Transverse colon (tissue), 3 donors: ENCODE measurements at regions not wholly inside any gene's neighbourhood (a gene's known extent, or its start where the extent isn't known, plus 50 kb on each side); places are given as distances from the start of the nearest gene placed in this dataset.

Experiments
- EP300 ChIP-seq: sonication (generic); formaldehyde crosslinking; IDR thresholded peaks from one replicate; pipeline ENCODE4 v1.6.1; 2017; ENCODE audit warnings: antibody characterized with exemption, low read depth
- TF ChIP-seq, protein P1 (sequence below), 5 experiments: fragments of 200-600 bp in 3 of 5; fragments of 450-650 bp in 2 of 5; sonication (generic) in 3 of 5; IDR thresholded peaks; 1 replicate in 2 of 5; 2 replicates in 3 of 5; pipeline ENCODE4 v1.5.1; 2016 to 2017; ENCODE audit warnings: antibody characterized with exemption in 5 of 5, inconsistent platforms in 3 of 5, mild to moderate bottlenecking in 2 of 5, moderate library complexity in 1 of 5

GRCh38 chr9:28197653-28198052, 624.4 kb upstream of the C9orf72 start:
- TF ChIP-seq, protein P1, sequence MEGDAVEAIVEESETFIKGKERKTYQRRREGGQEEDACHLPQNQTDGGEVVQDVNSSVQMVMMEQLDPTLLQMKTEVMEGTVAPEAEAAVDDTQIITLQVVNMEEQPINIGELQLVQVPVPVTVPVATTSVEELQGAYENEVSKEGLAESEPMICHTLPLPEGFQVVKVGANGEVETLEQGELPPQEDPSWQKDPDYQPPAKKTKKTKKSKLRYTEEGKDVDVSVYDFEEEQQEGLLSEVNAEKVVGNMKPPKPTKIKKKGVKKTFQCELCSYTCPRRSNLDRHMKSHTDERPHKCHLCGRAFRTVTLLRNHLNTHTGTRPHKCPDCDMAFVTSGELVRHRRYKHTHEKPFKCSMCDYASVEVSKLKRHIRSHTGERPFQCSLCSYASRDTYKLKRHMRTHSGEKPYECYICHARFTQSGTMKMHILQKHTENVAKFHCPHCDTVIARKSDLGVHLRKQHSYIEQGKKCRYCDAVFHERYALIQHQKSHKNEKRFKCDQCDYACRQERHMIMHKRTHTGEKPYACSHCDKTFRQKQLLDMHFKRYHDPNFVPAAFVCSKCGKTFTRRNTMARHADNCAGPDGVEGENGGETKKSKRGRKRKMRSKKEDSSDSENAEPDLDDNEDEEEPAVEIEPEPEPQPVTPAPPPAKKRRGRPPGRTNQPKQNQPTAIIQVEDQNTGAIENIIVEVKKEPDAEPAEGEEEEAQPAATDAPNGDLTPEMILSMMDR (IDR thresholded peaks at IDR 0.05), result no peak
- no peak for TF ChIP-seq EP300
